ENCODE measurements at regions not wholly inside any gene's neighbourhood (a gene's known extent, or its start where the extent isn't known, plus 50 kb on each side); places are given as distances from the start of the nearest gene placed in this dataset.

DNA sequence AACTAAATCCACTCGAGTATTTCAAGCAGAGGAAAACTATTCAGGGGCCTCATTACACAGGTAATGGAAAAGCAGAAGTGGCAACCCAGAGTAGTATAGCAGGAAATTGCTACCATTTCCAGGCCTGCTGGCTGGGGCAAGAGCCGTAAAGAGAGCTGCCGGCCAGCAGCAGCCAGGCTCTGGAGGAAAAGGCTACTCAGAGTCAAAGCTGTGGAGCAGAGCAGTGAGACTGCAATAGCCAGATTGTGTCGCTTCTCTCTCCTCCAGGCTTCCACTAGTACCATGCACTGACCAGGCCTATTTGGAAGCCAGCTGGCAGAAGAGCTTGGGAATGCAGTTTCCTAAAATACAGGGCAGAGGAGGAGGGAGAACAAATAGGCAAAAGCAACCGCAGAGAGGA is 155.5 kb downstream of the OMA1 start:
- no TSS peak for BruUV-seq (replicated peaks)
- peaks cover 17% of the 10 kb centered on the region for H3K4me1 ChIP-seq (ENCODE audit: control insufficient read depth, insufficient read depth, low read length)
- no peak overlapping the region for H3K4me2 ChIP-seq (ENCODE audit: control insufficient read depth, insufficient read depth)
- ATAC-seq (peak; percentile 37), DNase-seq (ENCODE audit: low read depth, low spot score) (no peak), FAIRE-seq (no peak)
- SMC1A ChIA-PET (ENCODE audit: uncharacterized antibody, unreplicated experiment), result interaction anchor here (1.2 to 1.9 kb wide), 3 partner anchors 9 to 184 kb away, joined by 3 to 5 read pairs (median 3); no protein-coding TSS in a partner anchor
- 19% methylated on average over 5 of the region's 5 CpGs for WGBS (ENCODE audit: insufficient coverage, insufficient replicate concordance, low lambda C conversion rate, missing lambda C conversion rate)
- intact Hi-C loops (cut with micrococcal nuclease; ENCODE audit: unreplicated experiment) (no loop called here), in situ Hi-C loops (cut with MboI) (no loop called here)
- H3K4me3 ChIP-seq, result no peak overlapping the region
- H2AFZ ChIP-seq (ENCODE audit: control insufficient read depth, low read depth, low read length), result no peak overlapping the region
- H3K79me2 ChIP-seq (ENCODE audit: control insufficient read depth, insufficient read depth, low read length), result no peaks in the 10 kb centered on the region
- H3K9me3 ChIP-seq (replicated peaks; ENCODE audit: control insufficient read depth, insufficient read depth, low read length), result no peaks in the 10 kb centered on the region
- POLR2A ChIA-PET, result no interaction called here
- H3K27ac ChIP-seq (ENCODE audit: control insufficient read depth, insufficient read depth), result no peak overlapping the region
- RAD21 ChIA-PET (ENCODE audit: unreplicated experiment), result no interaction called here
- no peak for TF ChIP-seq RELA (IDR thresholded peaks at IDR 0.05; ENCODE audit: borderline replicate concordance, partially characterized antibody)
- TF ChIP-seq SPI1 (IDR thresholded peaks at IDR 0.05; ENCODE audit: borderline replicate concordance, insufficient read depth, low read depth, low read length), result peak; percentile 73
- CTCF ChIA-PET, result no interaction called here
- H3K36me3 ChIP-seq (ENCODE audit: control insufficient read depth in 2 of 2, insufficient read depth in 2 of 2, low read length in 1 of 2), result no peaks in the 10 kb centered on the region
- H4K20me1 ChIP-seq (ENCODE audit: control insufficient read depth, insufficient read depth), result no peaks in the 10 kb centered on the region
- no peak overlapping the region for H3K9ac ChIP-seq (ENCODE audit: control insufficient read depth, insufficient read depth, low read length)
- no peaks in the 10 kb centered on the region for H3K27me3 ChIP-seq (replicated peaks in 1 of 2; ENCODE audit: control insufficient read depth in 2 of 2, insufficient read depth in 2 of 2, low read length in 1 of 2)

DNA sequence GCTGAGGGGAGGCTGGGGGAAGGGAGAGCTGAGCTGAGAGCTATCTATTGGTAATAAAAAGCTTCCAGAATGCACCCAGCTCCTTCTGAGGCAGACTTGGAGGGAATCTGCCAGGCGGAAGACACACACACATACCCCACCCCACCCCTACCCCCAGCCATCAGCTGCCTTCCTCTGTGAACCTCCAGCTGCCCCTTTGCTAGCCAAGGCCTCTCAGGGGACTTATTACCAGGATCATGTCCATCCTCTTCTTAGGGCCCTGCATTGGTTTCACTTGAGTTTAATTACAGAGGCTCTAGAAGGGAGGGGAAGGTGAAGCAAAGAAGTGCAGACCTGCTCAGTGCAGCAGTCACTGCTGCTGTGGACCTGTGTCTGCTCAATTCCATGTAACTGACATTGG is 156.4 kb downstream of the OMA1 start:
- H3K4me3 ChIP-seq, result no peak overlapping the region
- H4K20me1 ChIP-seq (ENCODE audit: control insufficient read depth, insufficient read depth), result no peaks in the 10 kb centered on the region
- ATAC-seq, result no peak
- no peaks in the 10 kb centered on the region for H3K36me3 ChIP-seq (ENCODE audit: control insufficient read depth in 2 of 2, insufficient read depth in 2 of 2, low read length in 1 of 2)
- CTCF ChIA-PET, result interaction anchor here (0.9 kb wide), 1 partner anchor 125 kb away, joined by 3 read pairs; no protein-coding TSS in a partner anchor
- no peaks in the 10 kb centered on the region for H3K9me3 ChIP-seq (replicated peaks; ENCODE audit: control insufficient read depth, insufficient read depth, low read length)
- SMC1A ChIA-PET (ENCODE audit: uncharacterized antibody, unreplicated experiment), result interaction anchor here (1.0 to 1.1 kb wide), 2 partner anchors 17 to 136 kb away, joined by 3 read pairs; no protein-coding TSS in a partner anchor
- peaks cover 17% of the 10 kb centered on the region for H3K4me1 ChIP-seq (ENCODE audit: control insufficient read depth, insufficient read depth, low read length)
- no peak overlapping the region for H2AFZ ChIP-seq (ENCODE audit: control insufficient read depth, low read depth, low read length)
- H3K9ac ChIP-seq (ENCODE audit: control insufficient read depth, insufficient read depth, low read length), result no peak overlapping the region
- in situ Hi-C loops (cut with MboI), result no loop called here
- no peak overlapping the region for H3K27ac ChIP-seq (ENCODE audit: control insufficient read depth, insufficient read depth)
- intact Hi-C loops (cut with micrococcal nuclease; ENCODE audit: unreplicated experiment), result no loop called here
- BruUV-seq (replicated peaks), result no TSS peak
- H3K27me3 ChIP-seq (replicated peaks in 1 of 2; ENCODE audit: control insufficient read depth in 2 of 2, insufficient read depth in 2 of 2, low read length in 1 of 2), result no peaks in the 10 kb centered on the region
- no peaks in the 10 kb centered on the region for H3K79me2 ChIP-seq (ENCODE audit: control insufficient read depth, insufficient read depth, low read length)
- 17% methylated on average over 1 of the region's 1 CpG for WGBS (ENCODE audit: insufficient coverage, insufficient replicate concordance, low lambda C conversion rate, missing lambda C conversion rate)
- DNase-seq (ENCODE audit: low read depth, low spot score), result no peak
- no peak overlapping the region for H3K4me2 ChIP-seq (ENCODE audit: control insufficient read depth, insufficient read depth)
- POLR2A ChIA-PET, result no interaction called here
- no peak for FAIRE-seq
- RAD21 ChIA-PET (ENCODE audit: unreplicated experiment), result interaction anchor here (1.0 to 1.1 kb wide), 2 partner anchors 9 to 354 kb away, joined by 3 read pairs; no protein-coding TSS in a partner anchor
- TF ChIP-seq NR2C1 (IDR thresholded peaks at IDR 0.05) (no peak), TCF3 (IDR thresholded peaks at IDR 0.05; ENCODE audit: borderline replicate concordance, insufficient read depth, low read depth, low read length) (no peak), POLR2AphosphoS2 (IDR thresholded peaks at IDR 0.05; ENCODE audit: low read depth, low read length) (no peak), PAX8 (IDR thresholded peaks at IDR 0.05) (no peak), YY1 (IDR thresholded peaks at IDR 0.05; ENCODE audit: low read depth, low read length) (no peak), SREBF1 (IDR thresholded peaks at IDR 0.05; ENCODE audit: low read length) (no peak), MYC (IDR thresholded peaks at IDR 0.05; ENCODE audit: insufficient read depth, insufficient read length, insufficient replicate concordance, low read length, severe bottlenecking) (no peak)
- TF ChIP-seq, protein P1, sequence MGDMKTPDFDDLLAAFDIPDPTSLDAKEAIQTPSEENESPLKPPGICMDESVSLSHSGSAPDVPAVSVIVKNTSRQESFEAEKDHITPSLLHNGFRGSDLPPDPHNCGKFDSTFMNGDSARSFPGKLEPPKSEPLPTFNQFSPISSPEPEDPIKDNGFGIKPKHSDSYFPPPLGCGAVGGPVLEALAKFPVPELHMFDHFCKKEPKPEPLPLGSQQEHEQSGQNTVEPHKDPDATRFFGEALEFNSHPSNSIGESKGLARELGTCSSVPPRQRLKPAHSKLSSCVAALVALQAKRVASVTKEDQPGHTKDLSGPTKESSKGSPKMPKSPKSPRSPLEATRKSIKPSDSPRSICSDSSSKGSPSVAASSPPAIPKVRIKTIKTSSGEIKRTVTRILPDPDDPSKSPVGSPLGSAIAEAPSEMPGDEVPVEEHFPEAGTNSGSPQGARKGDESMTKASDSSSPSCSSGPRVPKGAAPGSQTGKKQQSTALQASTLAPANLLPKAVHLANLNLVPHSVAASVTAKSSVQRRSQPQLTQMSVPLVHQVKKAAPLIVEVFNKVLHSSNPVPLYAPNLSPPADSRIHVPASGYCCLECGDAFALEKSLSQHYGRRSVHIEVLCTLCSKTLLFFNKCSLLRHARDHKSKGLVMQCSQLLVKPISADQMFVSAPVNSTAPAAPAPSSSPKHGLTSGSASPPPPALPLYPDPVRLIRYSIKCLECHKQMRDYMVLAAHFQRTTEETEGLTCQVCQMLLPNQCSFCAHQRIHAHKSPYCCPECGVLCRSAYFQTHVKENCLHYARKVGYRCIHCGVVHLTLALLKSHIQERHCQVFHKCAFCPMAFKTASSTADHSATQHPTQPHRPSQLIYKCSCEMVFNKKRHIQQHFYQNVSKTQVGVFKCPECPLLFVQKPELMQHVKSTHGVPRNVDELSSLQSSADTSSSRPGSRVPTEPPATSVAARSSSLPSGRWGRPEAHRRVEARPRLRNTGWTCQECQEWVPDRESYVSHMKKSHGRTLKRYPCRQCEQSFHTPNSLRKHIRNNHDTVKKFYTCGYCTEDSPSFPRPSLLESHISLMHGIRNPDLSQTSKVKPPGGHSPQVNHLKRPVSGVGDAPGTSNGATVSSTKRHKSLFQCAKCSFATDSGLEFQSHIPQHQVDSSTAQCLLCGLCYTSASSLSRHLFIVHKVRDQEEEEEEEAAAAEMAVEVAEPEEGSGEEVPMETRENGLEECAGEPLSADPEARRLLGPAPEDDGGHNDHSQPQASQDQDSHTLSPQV (IDR thresholded peaks at IDR 0.05), result no peak
- TF ChIP-seq, protein P2, sequence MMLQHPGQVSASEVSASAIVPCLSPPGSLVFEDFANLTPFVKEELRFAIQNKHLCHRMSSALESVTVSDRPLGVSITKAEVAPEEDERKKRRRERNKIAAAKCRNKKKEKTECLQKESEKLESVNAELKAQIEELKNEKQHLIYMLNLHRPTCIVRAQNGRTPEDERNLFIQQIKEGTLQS (IDR thresholded peaks at IDR 0.05; ENCODE audit: borderline replicate concordance, extremely low read depth, low read depth, low read length), result no peak
- TF ChIP-seq, protein P3, sequence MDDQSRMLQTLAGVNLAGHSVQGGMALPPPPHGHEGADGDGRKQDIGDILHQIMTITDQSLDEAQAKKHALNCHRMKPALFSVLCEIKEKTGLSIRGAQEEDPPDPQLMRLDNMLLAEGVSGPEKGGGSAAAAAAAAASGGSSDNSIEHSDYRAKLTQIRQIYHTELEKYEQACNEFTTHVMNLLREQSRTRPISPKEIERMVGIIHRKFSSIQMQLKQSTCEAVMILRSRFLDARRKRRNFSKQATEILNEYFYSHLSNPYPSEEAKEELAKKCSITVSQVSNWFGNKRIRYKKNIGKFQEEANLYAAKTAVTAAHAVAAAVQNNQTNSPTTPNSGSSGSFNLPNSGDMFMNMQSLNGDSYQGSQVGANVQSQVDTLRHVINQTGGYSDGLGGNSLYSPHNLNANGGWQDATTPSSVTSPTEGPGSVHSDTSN (IDR thresholded peaks at IDR 0.05; ENCODE audit: insufficient replicate concordance, low read depth, low read length), result no peak

Measured in GM12878 (cell line).